HEK293 (cell line): ENCODE measurements at regions not wholly inside any gene's neighbourhood (a gene's known extent, or its start where the extent isn't known, plus 50 kb on each side); places are given as distances from the start of the nearest gene placed in this dataset.

Source experiments
- CTCF ChIA-PET: fragments of 350-600 bp; formaldehyde crosslinking; extraction: SDS; loops from one replicate; lab custom pipeline; 2021; ENCODE audit warnings: antibody characterized with exemption; lab: Yijun Ruan, JAX
- POLR2A ChIA-PET: fragments of 300-600 bp; formaldehyde crosslinking; extraction: SDS; loops from one replicate; lab custom pipeline; 2020; ENCODE audit warnings: antibody characterized with exemption, inconsistent platforms; lab: Yijun Ruan, JAX
- H3K27ac ChIP-seq: fragments of 200-500 bp; sonication (Bioruptor generic); 2 replicates; pipeline ENCODE4 v1.5.1; 2014; ENCODE audit warnings: low read depth, low read length, control low read depth, inconsistent platforms; ENCODE audit errors: extremely low read depth
- H3K36me3 ChIP-seq, 2 experiments: fragments of 200-500 bp in 1 of 2; sonication (Bioruptor generic) in 1 of 2; 1 replicate in 1 of 2; 2 replicates in 1 of 2; pipeline ENCODE4 v1.5.1; 2014 to 2017; ENCODE audit warnings: inconsistent platforms in 2 of 2, low read length in 2 of 2; ENCODE audit not compliant: control insufficient read depth in 2 of 2, insufficient read depth in 1 of 2
- H3K4me1 ChIP-seq: fragments of 200-500 bp; sonication (Bioruptor generic); 2 replicates; pipeline ENCODE4 v1.5.1; 2014; ENCODE audit warnings: mild to moderate bottlenecking, low read length, inconsistent platforms; ENCODE audit not compliant: control insufficient read depth, insufficient read depth
- H3K4me3 ChIP-seq: 2 replicates; pipeline ENCODE4 v1.5.1; 2011; ENCODE audit warnings: low read depth, mild to moderate bottlenecking, control low read depth, low read length, moderate library complexity
- H3K9me3 ChIP-seq: fragments of 200-500 bp; sonication (Bioruptor generic); 2 replicates; pipeline ENCODE4 v1.5.1; 2014; ENCODE audit warnings: low read depth, low read length, inconsistent platforms; ENCODE audit not compliant: control insufficient read depth, insufficient read depth
- BCL11B ChIP-seq: fragments of 450-650 bp; formaldehyde crosslinking; IDR thresholded peaks from 2 replicates; pipeline ENCODE4 v1.5.1; 2016; ENCODE audit warnings: low read depth, missing biosample characterization, missing genetic modification characterization
- HOXC10 ChIP-seq: sonication (generic); formaldehyde crosslinking; IDR thresholded peaks from 2 replicates; pipeline ENCODE4 v1.8.1; 2023; ENCODE audit warnings: mild to moderate bottlenecking, missing genetic modification reagents
- KLF16 ChIP-seq: fragments of 450-650 bp; formaldehyde crosslinking; IDR thresholded peaks from 2 replicates; pipeline ENCODE4 v1.5.1; 2017; ENCODE audit warnings: missing biosample characterization, missing genetic modification characterization
- KLF7 ChIP-seq: fragments of 450-650 bp; formaldehyde crosslinking; IDR thresholded peaks from 2 replicates; pipeline ENCODE4 v1.5.1; 2016; ENCODE audit warnings: missing biosample characterization, missing genetic modification characterization, borderline replicate concordance
- KLF8 ChIP-seq: fragments of 450-650 bp; formaldehyde crosslinking; IDR thresholded peaks from 2 replicates; pipeline ENCODE4 v1.5.1; 2016; ENCODE audit warnings: missing biosample characterization, missing genetic modification characterization
- MZF1 ChIP-seq: fragments of 450-650 bp; formaldehyde crosslinking; IDR thresholded peaks from 2 replicates; pipeline ENCODE4 v1.5.1; 2017; ENCODE audit warnings: missing biosample characterization, missing genetic modification characterization, borderline replicate concordance
- SP2 ChIP-seq: fragments of 450-650 bp; formaldehyde crosslinking; IDR thresholded peaks from 2 replicates; pipeline ENCODE4 v1.5.1; 2016; ENCODE audit warnings: missing biosample characterization, missing genetic modification characterization
- YY1 ChIP-seq: fragments of 450-650 bp; formaldehyde crosslinking; IDR thresholded peaks from 2 replicates; pipeline ENCODE4 v1.5.1; 2018; ENCODE audit warnings: missing biosample characterization, missing genetic modification characterization
- ZBTB7A ChIP-seq: fragments of 450-650 bp; formaldehyde crosslinking; IDR thresholded peaks from 2 replicates; pipeline ENCODE4 v1.5.1; 2016; ENCODE audit warnings: low read depth, missing biosample characterization, missing genetic modification characterization
- ZNF132 ChIP-seq: fragments of 450-650 bp; formaldehyde crosslinking; IDR thresholded peaks from 2 replicates; pipeline ENCODE4 v1.5.1; 2017; ENCODE audit warnings: missing biosample characterization, missing genetic modification characterization, borderline replicate concordance
- ZNF24 ChIP-seq: fragments of 450-650 bp; formaldehyde crosslinking; IDR thresholded peaks from 2 replicates; pipeline ENCODE4 v1.5.1; 2016; ENCODE audit warnings: missing biosample characterization, missing genetic modification characterization
- ZNF324 ChIP-seq: fragments of 450-650 bp; formaldehyde crosslinking; IDR thresholded peaks from 2 replicates; pipeline ENCODE4 v1.5.1; 2016; ENCODE audit warnings: missing biosample characterization, missing genetic modification characterization
- ZNF366 ChIP-seq: fragments of 450-650 bp; formaldehyde crosslinking; conservative IDR thresholded peaks from 2 replicates; pipeline ENCODE4 v1.5.1; 2016; ENCODE audit warnings: missing biosample characterization, missing genetic modification characterization
- ZNF560 ChIP-seq: fragments of 450-650 bp; formaldehyde crosslinking; IDR thresholded peaks from 2 replicates; pipeline ENCODE4 v1.5.1; 2017; ENCODE audit warnings: missing biosample characterization, missing genetic modification characterization, borderline replicate concordance
- ZNF571 ChIP-seq: fragments of 450-650 bp; formaldehyde crosslinking; IDR thresholded peaks from 2 replicates; pipeline ENCODE4 v1.5.0; 2017; ENCODE audit warnings: missing biosample characterization, missing genetic modification characterization
- ZNF585B ChIP-seq: fragments of 450-650 bp; formaldehyde crosslinking; IDR thresholded peaks from 2 replicates; pipeline ENCODE4 v1.5.1; 2016; ENCODE audit warnings: missing biosample characterization, missing genetic modification characterization
- ZNF623 ChIP-seq: fragments of 450-650 bp; formaldehyde crosslinking; IDR thresholded peaks from 2 replicates; pipeline ENCODE4 v1.5.1; 2016; ENCODE audit warnings: missing biosample characterization, missing genetic modification characterization
- ZNF624 ChIP-seq: fragments of 450-650 bp; formaldehyde crosslinking; IDR thresholded peaks from 2 replicates; pipeline ENCODE4 v1.5.1; 2017; ENCODE audit warnings: missing biosample characterization, missing genetic modification characterization
- ZNF664 ChIP-seq: fragments of 450-650 bp; formaldehyde crosslinking; IDR thresholded peaks from 2 replicates; pipeline ENCODE4 v1.5.1; 2016; ENCODE audit warnings: missing biosample characterization, missing genetic modification characterization
- ZNF777 ChIP-seq: fragments of 450-650 bp; formaldehyde crosslinking; IDR thresholded peaks from 2 replicates; pipeline ENCODE4 v1.5.1; 2017; ENCODE audit warnings: missing biosample characterization, missing genetic modification characterization, borderline replicate concordance
- ZNF785 ChIP-seq: fragments of 450-650 bp; formaldehyde crosslinking; IDR thresholded peaks from 2 replicates; pipeline ENCODE4 v1.5.1; 2016; ENCODE audit warnings: missing biosample characterization, missing genetic modification characterization
- ZNF791 ChIP-seq: fragments of 450-650 bp; formaldehyde crosslinking; IDR thresholded peaks from 2 replicates; pipeline ENCODE4 v1.5.1; 2016; ENCODE audit warnings: missing biosample characterization, missing genetic modification characterization
- ZSCAN16 ChIP-seq: fragments of 450-650 bp; formaldehyde crosslinking; IDR thresholded peaks from 2 replicates; pipeline ENCODE4 v1.5.1; 2016; ENCODE audit warnings: missing biosample characterization, missing genetic modification characterization
- TF ChIP-seq, protein P1 (sequence below): fragments of 450-650 bp; formaldehyde crosslinking; IDR thresholded peaks from 2 replicates; pipeline ENCODE4 v1.5.1; 2016; ENCODE audit warnings: missing biosample characterization, missing genetic modification characterization, borderline replicate concordance
- TF ChIP-seq, protein P2 (sequence below): fragments of 450-650 bp; formaldehyde crosslinking; IDR thresholded peaks from 2 replicates; pipeline ENCODE4 v1.5.1; 2017; ENCODE audit warnings: missing biosample characterization, missing genetic modification characterization
- TF ChIP-seq, protein P3 (sequence below): fragments of 450-650 bp; formaldehyde crosslinking; IDR thresholded peaks from 2 replicates; pipeline ENCODE4 v1.5.1; 2016; ENCODE audit warnings: missing biosample characterization, missing genetic modification characterization
- TF ChIP-seq, protein P4 (sequence below): fragments of 450-650 bp; formaldehyde crosslinking; IDR thresholded peaks from 2 replicates; pipeline ENCODE4 v1.5.1; 2016; ENCODE audit warnings: missing biosample characterization, missing genetic modification characterization
- TF ChIP-seq, protein P5 (sequence below): fragments of 450-650 bp; formaldehyde crosslinking; IDR thresholded peaks from 2 replicates; pipeline ENCODE4 v1.5.1; 2016; ENCODE audit warnings: missing biosample characterization, missing genetic modification characterization

DNA sequence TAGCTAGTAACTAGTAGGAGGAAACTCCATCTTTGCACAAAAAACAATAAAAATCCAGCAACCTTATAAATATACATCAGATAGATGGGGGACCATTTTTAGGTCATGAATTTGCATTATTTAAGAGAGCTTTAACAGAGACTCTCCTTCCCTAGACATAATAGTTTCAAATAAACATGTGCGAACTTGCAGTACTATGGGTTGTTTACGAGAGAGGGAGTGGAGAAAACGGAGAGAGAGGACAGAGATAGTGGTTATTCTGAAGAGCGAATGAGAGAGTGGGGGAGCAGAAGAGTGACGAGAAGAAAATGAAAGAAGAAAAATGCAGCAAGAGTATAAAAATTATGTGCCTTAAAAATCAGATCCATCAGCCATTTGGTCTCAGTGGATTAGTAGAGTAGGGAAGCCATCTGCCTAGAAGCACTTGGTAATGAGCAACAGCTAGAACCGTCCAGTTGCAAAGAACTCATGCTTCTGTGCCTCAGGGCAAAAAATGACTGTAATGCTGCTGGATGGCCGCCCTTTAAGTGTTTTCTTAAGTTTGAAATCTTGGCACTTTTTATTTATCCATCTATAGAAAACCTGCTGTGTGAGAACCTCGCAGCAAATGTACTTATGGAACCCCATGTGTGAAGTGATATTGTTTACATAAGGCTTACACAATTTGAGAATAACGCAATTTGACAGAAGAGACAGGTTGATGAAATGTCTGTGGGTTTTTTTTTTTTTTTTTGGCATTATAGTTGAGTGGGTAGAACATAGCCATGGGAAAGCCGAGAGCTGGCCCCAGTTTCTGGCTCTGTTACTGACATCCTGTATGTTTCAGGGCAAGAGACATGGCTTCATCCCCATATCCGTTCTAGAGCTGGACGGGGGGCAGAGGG, 95.6 kb upstream of the ZNF608 start:
- ChIA-PET POLR2A (no interaction called here), CTCF (no interaction called here)
- H3K4me1 ChIP-seq = peaks cover 33% of the 10 kb centered on the region
- H3K4me3 ChIP-seq = no peak overlapping the region
- no peaks in the 10 kb centered on the region for H3K36me3 ChIP-seq
- H3K27ac ChIP-seq = peak overlapping the region; percentile 33; the same call in 1 of the 2 replicates
- no peaks in the 10 kb centered on the region for H3K9me3 ChIP-seq
- no peak for TF ChIP-seq ZNF664 (tag by site-specific recombination)
- TF ChIP-seq KLF8 (tag by site-specific recombination) = no peak
- TF ChIP-seq ZNF571 = no peak
- no peak for TF ChIP-seq MZF1 (tag by site-specific recombination)
- TF ChIP-seq ZNF585B (tag by site-specific recombination) = no peak
- TF ChIP-seq ZBTB7A (tag by site-specific recombination) = no peak
- TF ChIP-seq BCL11B (tag by site-specific recombination) = no peak
- TF ChIP-seq ZNF560 (tag by site-specific recombination) = no peak
- TF ChIP-seq, protein P1, sequence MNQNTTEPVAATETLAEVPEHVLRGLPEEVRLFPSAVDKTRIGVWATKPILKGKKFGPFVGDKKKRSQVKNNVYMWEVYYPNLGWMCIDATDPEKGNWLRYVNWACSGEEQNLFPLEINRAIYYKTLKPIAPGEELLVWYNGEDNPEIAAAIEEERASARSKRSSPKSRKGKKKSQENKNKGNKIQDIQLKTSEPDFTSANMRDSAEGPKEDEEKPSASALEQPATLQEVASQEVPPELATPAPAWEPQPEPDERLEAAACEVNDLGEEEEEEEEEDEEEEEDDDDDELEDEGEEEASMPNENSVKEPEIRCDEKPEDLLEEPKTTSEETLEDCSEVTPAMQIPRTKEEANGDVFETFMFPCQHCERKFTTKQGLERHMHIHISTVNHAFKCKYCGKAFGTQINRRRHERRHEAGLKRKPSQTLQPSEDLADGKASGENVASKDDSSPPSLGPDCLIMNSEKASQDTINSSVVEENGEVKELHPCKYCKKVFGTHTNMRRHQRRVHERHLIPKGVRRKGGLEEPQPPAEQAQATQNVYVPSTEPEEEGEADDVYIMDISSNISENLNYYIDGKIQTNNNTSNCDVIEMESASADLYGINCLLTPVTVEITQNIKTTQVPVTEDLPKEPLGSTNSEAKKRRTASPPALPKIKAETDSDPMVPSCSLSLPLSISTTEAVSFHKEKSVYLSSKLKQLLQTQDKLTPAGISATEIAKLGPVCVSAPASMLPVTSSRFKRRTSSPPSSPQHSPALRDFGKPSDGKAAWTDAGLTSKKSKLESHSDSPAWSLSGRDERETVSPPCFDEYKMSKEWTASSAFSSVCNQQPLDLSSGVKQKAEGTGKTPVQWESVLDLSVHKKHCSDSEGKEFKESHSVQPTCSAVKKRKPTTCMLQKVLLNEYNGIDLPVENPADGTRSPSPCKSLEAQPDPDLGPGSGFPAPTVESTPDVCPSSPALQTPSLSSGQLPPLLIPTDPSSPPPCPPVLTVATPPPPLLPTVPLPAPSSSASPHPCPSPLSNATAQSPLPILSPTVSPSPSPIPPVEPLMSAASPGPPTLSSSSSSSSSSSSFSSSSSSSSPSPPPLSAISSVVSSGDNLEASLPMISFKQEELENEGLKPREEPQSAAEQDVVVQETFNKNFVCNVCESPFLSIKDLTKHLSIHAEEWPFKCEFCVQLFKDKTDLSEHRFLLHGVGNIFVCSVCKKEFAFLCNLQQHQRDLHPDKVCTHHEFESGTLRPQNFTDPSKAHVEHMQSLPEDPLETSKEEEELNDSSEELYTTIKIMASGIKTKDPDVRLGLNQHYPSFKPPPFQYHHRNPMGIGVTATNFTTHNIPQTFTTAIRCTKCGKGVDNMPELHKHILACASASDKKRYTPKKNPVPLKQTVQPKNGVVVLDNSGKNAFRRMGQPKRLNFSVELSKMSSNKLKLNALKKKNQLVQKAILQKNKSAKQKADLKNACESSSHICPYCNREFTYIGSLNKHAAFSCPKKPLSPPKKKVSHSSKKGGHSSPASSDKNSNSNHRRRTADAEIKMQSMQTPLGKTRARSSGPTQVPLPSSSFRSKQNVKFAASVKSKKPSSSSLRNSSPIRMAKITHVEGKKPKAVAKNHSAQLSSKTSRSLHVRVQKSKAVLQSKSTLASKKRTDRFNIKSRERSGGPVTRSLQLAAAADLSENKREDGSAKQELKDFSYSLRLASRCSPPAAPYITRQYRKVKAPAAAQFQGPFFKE (tag by site-specific recombination) = no peak
- TF ChIP-seq YY1 (tag by site-specific recombination) = peak; percentile 43; the same call in 1 of the 2 replicates
- TF ChIP-seq, protein P2, sequence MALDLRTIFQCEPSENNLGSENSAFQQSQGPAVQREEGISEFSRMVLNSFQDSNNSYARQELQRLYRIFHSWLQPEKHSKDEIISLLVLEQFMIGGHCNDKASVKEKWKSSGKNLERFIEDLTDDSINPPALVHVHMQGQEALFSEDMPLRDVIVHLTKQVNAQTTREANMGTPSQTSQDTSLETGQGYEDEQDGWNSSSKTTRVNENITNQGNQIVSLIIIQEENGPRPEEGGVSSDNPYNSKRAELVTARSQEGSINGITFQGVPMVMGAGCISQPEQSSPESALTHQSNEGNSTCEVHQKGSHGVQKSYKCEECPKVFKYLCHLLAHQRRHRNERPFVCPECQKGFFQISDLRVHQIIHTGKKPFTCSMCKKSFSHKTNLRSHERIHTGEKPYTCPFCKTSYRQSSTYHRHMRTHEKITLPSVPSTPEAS (tag by site-specific recombination) = 0 out of 2 replicates have a peak, but pooled peaks have one; percentile 13
- TF ChIP-seq KLF16 (tag by site-specific recombination) = peak; percentile 66; the same call in 1 of the 2 replicates
- TF ChIP-seq SP2 = no peak
- TF ChIP-seq ZNF785 = no peak
- TF ChIP-seq ZNF777 (tag by site-specific recombination) = no peak
- TF ChIP-seq ZNF624 (tag by site-specific recombination) = no peak
- TF ChIP-seq ZSCAN16 (tag by site-specific recombination) = no peak
- TF ChIP-seq ZNF132 = no peak
- no peak; the same call in 1 of the 2 replicates for TF ChIP-seq ZNF324
- TF ChIP-seq, protein P3, sequence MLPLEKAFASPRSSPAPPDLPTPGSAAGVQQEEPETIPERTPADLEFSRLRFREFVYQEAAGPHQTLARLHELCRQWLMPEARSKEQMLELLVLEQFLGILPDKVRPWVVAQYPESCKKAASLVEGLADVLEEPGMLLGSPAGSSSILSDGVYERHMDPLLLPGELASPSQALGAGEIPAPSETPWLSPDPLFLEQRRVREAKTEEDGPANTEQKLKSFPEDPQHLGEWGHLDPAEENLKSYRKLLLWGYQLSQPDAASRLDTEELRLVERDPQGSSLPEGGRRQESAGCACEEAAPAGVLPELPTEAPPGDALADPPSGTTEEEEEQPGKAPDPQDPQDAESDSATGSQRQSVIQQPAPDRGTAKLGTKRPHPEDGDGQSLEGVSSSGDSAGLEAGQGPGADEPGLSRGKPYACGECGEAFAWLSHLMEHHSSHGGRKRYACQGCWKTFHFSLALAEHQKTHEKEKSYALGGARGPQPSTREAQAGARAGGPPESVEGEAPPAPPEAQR (tag by site-specific recombination) = no peak
- no peak for TF ChIP-seq ZNF623 (tag by site-specific recombination)
- TF ChIP-seq ZNF24 = peak; percentile 77; the same call in 1 of the 2 replicates
- TF ChIP-seq, protein P4, sequence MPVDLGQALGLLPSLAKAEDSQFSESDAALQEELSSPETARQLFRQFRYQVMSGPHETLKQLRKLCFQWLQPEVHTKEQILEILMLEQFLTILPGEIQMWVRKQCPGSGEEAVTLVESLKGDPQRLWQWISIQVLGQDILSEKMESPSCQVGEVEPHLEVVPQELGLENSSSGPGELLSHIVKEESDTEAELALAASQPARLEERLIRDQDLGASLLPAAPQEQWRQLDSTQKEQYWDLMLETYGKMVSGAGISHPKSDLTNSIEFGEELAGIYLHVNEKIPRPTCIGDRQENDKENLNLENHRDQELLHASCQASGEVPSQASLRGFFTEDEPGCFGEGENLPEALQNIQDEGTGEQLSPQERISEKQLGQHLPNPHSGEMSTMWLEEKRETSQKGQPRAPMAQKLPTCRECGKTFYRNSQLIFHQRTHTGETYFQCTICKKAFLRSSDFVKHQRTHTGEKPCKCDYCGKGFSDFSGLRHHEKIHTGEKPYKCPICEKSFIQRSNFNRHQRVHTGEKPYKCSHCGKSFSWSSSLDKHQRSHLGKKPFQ = 0 out of 2 replicates have a peak, but pooled peaks have one; percentile 31
- TF ChIP-seq KLF7 (tag by site-specific recombination) = no peak
- TF ChIP-seq HOXC10 (CRISPR knock-in tag) = no peak
- peak; percentile 55 for TF ChIP-seq ZNF366
- TF ChIP-seq ZNF791 (tag by site-specific recombination) = no peak
- TF ChIP-seq, protein P5, sequence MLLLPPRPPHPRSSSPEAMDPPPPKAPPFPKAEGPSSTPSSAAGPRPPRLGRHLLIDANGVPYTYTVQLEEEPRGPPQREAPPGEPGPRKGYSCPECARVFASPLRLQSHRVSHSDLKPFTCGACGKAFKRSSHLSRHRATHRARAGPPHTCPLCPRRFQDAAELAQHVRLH (tag by site-specific recombination) = no peak
